ENCODE measurements at regions not wholly inside any gene's neighbourhood (a gene's known extent, or its start where the extent isn't known, plus 50 kb on each side); places are given as distances from the start of the nearest gene placed in this dataset.

DNA sequence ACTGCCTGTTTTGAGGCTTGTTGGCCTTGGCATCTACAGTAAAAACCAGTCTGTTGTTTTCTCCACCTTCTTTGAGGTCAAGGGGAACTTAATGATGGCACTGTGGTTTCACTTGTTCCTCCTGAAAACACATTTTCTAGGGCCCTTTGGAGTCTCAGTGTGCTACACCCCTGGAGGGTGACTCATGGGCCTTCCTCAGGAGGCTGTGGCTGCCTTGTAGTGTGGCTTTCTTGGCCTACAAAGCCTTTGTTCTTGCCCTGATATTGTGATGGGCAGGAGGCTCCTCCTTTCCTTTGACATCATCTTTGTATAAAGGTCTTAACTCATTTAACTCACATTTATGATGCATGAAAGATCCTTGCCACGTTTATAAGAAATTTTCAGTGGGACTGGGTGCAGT is 56.3 kb upstream of the GPBP1 start:
- Histone ChIP-seq H3K9me3 (ENCODE audit: insufficient read depth in 2 of 2, low read depth in 1 of 2, low read length in 1 of 2) (peaks cover 0 to under 1% of the 10 kb centered on the region in 2 experiments; a peak in 1 of 4 replicates), H3K14ac (ENCODE audit: insufficient read length) (no peak overlapping the region), H2AK5ac (ENCODE audit: low read depth, low read length) (no peak overlapping the region), H3K36me3 (ENCODE audit: control insufficient read depth in 2 of 4, insufficient read depth in 4 of 4, low read length in 3 of 4) (no peaks in the 10 kb centered on the region), H2BK120ac (replicated peaks; ENCODE audit: low read depth, low read length) (no peak overlapping the region), H3K56ac (replicated peaks; ENCODE audit: insufficient read length, low read depth, low read length) (no peak overlapping the region), H2AFZ (ENCODE audit: low read length) (no peak overlapping the region), H4K20me1 (replicated peaks in 1 of 2; ENCODE audit: control insufficient read depth in 1 of 2, insufficient read depth in 2 of 2, low read length in 2 of 2) (no peaks in the 10 kb centered on the region), H2BK20ac (ENCODE audit: low read length) (no peak overlapping the region), H3K9ac (replicated peaks in 1 of 4; ENCODE audit: extremely low read depth in 1 of 4, low read depth in 3 of 4, low read length in 3 of 4) (no peak overlapping the region), H3K4me1 (replicated peaks in 1 of 4; ENCODE audit: control insufficient read depth in 3 of 4, insufficient read depth in 4 of 4, low read length in 3 of 4) (no peaks in the 10 kb centered on the region), H3K79me1 (ENCODE audit: low read depth, low read length) (no peaks in the 10 kb centered on the region), H3K18ac (ENCODE audit: extremely low read depth, low read length) (no peak overlapping the region), H2BK15ac (ENCODE audit: low read length) (no peak overlapping the region), H3K4me2 (ENCODE audit: insufficient read depth in 1 of 2, low read depth in 2 of 2, low read length in 2 of 2) (no peak overlapping the region), H3K4ac (replicated peaks; ENCODE audit: insufficient read length, low read depth, low read length) (no peak overlapping the region), H2BK12ac (ENCODE audit: low read depth, low read length) (no peak overlapping the region), H3K4me3 (ENCODE audit: extremely low read depth in 1 of 4, insufficient read depth in 2 of 4, low read depth in 3 of 4, low read length in 4 of 4) (no peak overlapping the region), H3K23me2 (ENCODE audit: low read depth, low read length) (no peaks in the 10 kb centered on the region), H3K23ac (ENCODE audit: insufficient read length) (no peak overlapping the region), H4K91ac (replicated peaks; ENCODE audit: insufficient read length, low read length) (no peak overlapping the region), H4K8ac (ENCODE audit: extremely low read depth, insufficient read depth, low read length) (no peak overlapping the region), H2BK5ac (ENCODE audit: low read depth, low read length) (no peak overlapping the region), H4K5ac (ENCODE audit: insufficient read length, low read depth, low read length) (no peak overlapping the region), H3K27ac (ENCODE audit: low read depth, low read length) (no peak overlapping the region), H3K79me2 (ENCODE audit: control insufficient read depth in 1 of 2, insufficient read depth in 2 of 2, low read length in 2 of 2) (no peaks in the 10 kb centered on the region), H3K27me3 (replicated peaks in 1 of 4; ENCODE audit: control insufficient read depth in 3 of 4, extremely low read depth in 1 of 4, insufficient read depth in 3 of 4, low read length in 3 of 4) (no peaks in the 10 kb centered on the region)
- 56% methylated on average over 1 of the region's 1 CpG; no CpG with 5 or more reads in 1 of the 2 experiments for WGBS, 2 experiments (ENCODE audit: extremely low coverage in 1 of 2, insufficient coverage in 1 of 2, insufficient read length in 1 of 2, insufficient replicate concordance in 2 of 2, low coverage in 1 of 2, low lambda C conversion rate in 2 of 2, missing lambda C conversion rate in 1 of 2)
- DNase-seq (ENCODE audit: low read depth in 1 of 2, low spot score in 2 of 2) (no peak), FAIRE-seq (no peak)
- ChIA-PET POLR2A (ENCODE audit: partially characterized antibody) (no interaction called here), CTCF (ENCODE audit: partially characterized antibody) (no interaction called here)
- no peak for TF ChIP-seq RAD21 (IDR thresholded peaks at IDR 0.05 in 1 of 2, conservative IDR thresholded peaks at IDR 0.05 in 1 of 2; ENCODE audit: low read depth in 2 of 2, low read length in 2 of 2)
- no peak for TF ChIP-seq EZH2 (IDR thresholded peaks at IDR 0.05; ENCODE audit: low read depth, low read length, severe bottlenecking)
- TF ChIP-seq KDM1A (IDR thresholded peaks at IDR 0.05; ENCODE audit: borderline replicate concordance, low read length), result no peak
- TF ChIP-seq BACH1 (IDR thresholded peaks at IDR 0.05; ENCODE audit: low read length), result no peak
- TF ChIP-seq RXRA (IDR thresholded peaks at IDR 0.05; ENCODE audit: insufficient read depth, low read depth, low read length), result no peak
- TF ChIP-seq MAFK (IDR thresholded peaks at IDR 0.05; ENCODE audit: low read depth, low read length), result no peak
- TF ChIP-seq TAF7 (optimal IDR thresholded peaks at IDR 0.05; ENCODE audit: borderline replicate concordance, low read depth, low read length), result no peak
- no peak for TF ChIP-seq EP300 (IDR thresholded peaks at IDR 0.05; ENCODE audit: borderline replicate concordance in 1 of 2, low read depth in 2 of 2, low read length in 2 of 2)
- TF ChIP-seq TBP (IDR thresholded peaks at IDR 0.05; ENCODE audit: low read depth, low read length), result no peak
- TF ChIP-seq POLR2AphosphoS5 (IDR thresholded peaks at IDR 0.05; ENCODE audit: low read depth, low read length), result no peak
- TF ChIP-seq ASH2L (IDR thresholded peaks at IDR 0.05; ENCODE audit: low read length), result no peak
- no peak for TF ChIP-seq TEAD4 (IDR thresholded peaks at IDR 0.05; ENCODE audit: low read depth, low read length)
- TF ChIP-seq GTF2F1 (IDR thresholded peaks at IDR 0.05; ENCODE audit: borderline replicate concordance, low read depth, low read length), result no peak
- no peak for TF ChIP-seq RFX5 (IDR thresholded peaks at IDR 0.05; ENCODE audit: borderline replicate concordance, low read depth, low read length)
- TF ChIP-seq SIX5 (IDR thresholded peaks at IDR 0.05; ENCODE audit: low read depth, low read length), result no peak
- TF ChIP-seq CBX8 (IDR thresholded peaks at IDR 0.05; ENCODE audit: borderline replicate concordance, low read depth, low read length), result no peak
